Mesendoderm (in vitro differentiated cells): ENCODE measurements at regions not wholly inside any gene's neighbourhood (a gene's known extent, or its start where the extent isn't known, plus 50 kb on each side); places are given as distances from the start of the nearest gene placed in this dataset.

Experiments
- DNase-seq: peaks from one replicate; pipeline ENCODE4 v3.0.0; 2013
- H2AK5ac ChIP-seq: 2 replicates; pipeline ENCODE4 v1.6.1; 2013; ENCODE audit warnings: low read length, inconsistent platforms
- H2BK120ac ChIP-seq: 2 replicates; pipeline ENCODE4 v1.6.1; 2013; ENCODE audit warnings: low read depth, mild to moderate bottlenecking, low read length, moderate library complexity, mixed read lengths
- H2BK15ac ChIP-seq: replicated peaks from 2 replicates; pipeline ENCODE4 v1.6.1; 2013; ENCODE audit warnings: low read depth, mild to moderate bottlenecking, moderate library complexity
- H2BK5ac ChIP-seq: 2 replicates; pipeline ENCODE4 v1.6.1; 2013; ENCODE audit warnings: low read length, inconsistent platforms
- H3K18ac ChIP-seq: 2 replicates; pipeline ENCODE4 v1.6.1; 2013; ENCODE audit warnings: mild to moderate bottlenecking, low read length, mixed read lengths
- H3K23ac ChIP-seq: one replicate; pipeline ENCODE4 v1.6.1; 2013; ENCODE audit warnings: low read length
- H3K27ac ChIP-seq: 2 replicates; pipeline ENCODE4 v1.5.1; 2013; ENCODE audit warnings: low read depth, mild to moderate bottlenecking, inconsistent platforms, low read length, moderate library complexity
- H3K27me3 ChIP-seq: 2 replicates; pipeline ENCODE4 v1.6.1; 2013; ENCODE audit warnings: low read length, control low read depth, mild to moderate bottlenecking, inconsistent platforms; ENCODE audit not compliant: insufficient read depth, poor library complexity
- H3K36me3 ChIP-seq: 2 replicates; pipeline ENCODE4 v1.6.1; 2013; ENCODE audit warnings: low read length, inconsistent platforms; ENCODE audit not compliant: control insufficient read depth, insufficient read depth
- H3K4ac ChIP-seq: one replicate; pipeline ENCODE4 v1.6.1; 2013; ENCODE audit warnings: low read depth, mild to moderate bottlenecking, low read length, moderate library complexity
- H3K4me1 ChIP-seq: 2 replicates; pipeline ENCODE4 v1.6.1; 2013; ENCODE audit warnings: low read depth, low read length, inconsistent platforms; ENCODE audit not compliant: control insufficient read depth
- H3K4me2 ChIP-seq: 2 replicates; pipeline ENCODE4 v1.6.1; 2013; ENCODE audit warnings: low read length
- H3K4me3 ChIP-seq: 2 replicates; pipeline ENCODE4 v1.5.1; 2013; ENCODE audit warnings: mild to moderate bottlenecking, low read length
- H3K56ac ChIP-seq: one replicate; pipeline ENCODE4 v1.6.1; 2013; ENCODE audit warnings: low read length
- H3K79me1 ChIP-seq: 2 replicates; pipeline ENCODE4 v1.6.1; 2013; ENCODE audit warnings: low read length, inconsistent platforms
- H3K79me2 ChIP-seq: 2 replicates; pipeline ENCODE4 v1.6.1; 2013; ENCODE audit warnings: mild to moderate bottlenecking, low read length; ENCODE audit not compliant: control insufficient read depth, insufficient read depth
- H3K9ac ChIP-seq: 2 replicates; pipeline ENCODE4 v1.6.1; 2013; ENCODE audit warnings: low read length, inconsistent platforms
- H4K5ac ChIP-seq: one replicate; pipeline ENCODE4 v1.6.1; 2013; ENCODE audit warnings: low read length
- H4K8ac ChIP-seq: one replicate; pipeline ENCODE4 v1.6.1; 2013; ENCODE audit warnings: low read depth, mild to moderate bottlenecking, control low read depth, low read length, moderate library complexity
- WGBS: extraction: QIAGEN DNeasy Blood & Tissue Kit; methylation state at CpG from one replicate; pipeline ENCODE4 v1.1.7; 2013; ENCODE audit warnings: low lambda C conversion rate, missing lambda C conversion rate; ENCODE audit not compliant: insufficient coverage; ENCODE audit errors: extremely low coverage; 5-methylcytosine and 5-hydroxymethylcytosine counted together

DNA sequence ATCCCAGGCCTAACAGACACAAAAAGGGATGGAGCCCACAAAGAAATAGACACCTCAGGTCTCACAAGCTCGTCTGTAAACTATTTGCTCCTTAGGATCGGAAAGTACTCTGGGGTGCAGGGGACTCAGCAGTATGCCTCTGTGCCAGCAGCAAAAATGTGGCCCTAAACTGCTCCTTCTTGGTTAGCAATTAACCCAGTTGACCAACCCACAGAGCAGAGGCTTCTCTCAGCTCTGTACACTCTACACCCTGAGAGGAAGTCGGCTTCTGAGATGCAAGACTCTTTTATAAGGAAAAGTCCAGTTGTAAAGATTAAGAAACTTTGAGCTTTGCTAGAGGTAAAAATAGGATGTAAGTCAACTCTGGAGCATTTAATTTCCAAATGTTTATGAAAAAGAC is 156.3 kb upstream of the PRSS58 start:
- H3K4me1 ChIP-seq: no peaks in the 10 kb centered on the region
- no peak overlapping the region for H3K56ac ChIP-seq
- H3K23ac ChIP-seq: no peak overlapping the region
- no CpG with 5 or more reads among the region's 3 CpGs for WGBS
- H3K27me3 ChIP-seq: no peaks in the 10 kb centered on the region
- no peak overlapping the region for H3K18ac ChIP-seq
- H3K36me3 ChIP-seq: no peaks in the 10 kb centered on the region
- no peaks in the 10 kb centered on the region for H3K79me2 ChIP-seq
- no peak overlapping the region for H3K9ac ChIP-seq
- no peak overlapping the region for H4K5ac ChIP-seq
- H3K27ac ChIP-seq: no peak overlapping the region
- no peak overlapping the region for H3K4ac ChIP-seq
- H3K4me3 ChIP-seq: no peak overlapping the region
- no peak overlapping the region for H2BK5ac ChIP-seq
- H4K8ac ChIP-seq: no peak overlapping the region
- H2AK5ac ChIP-seq: no peak overlapping the region
- no peaks in the 10 kb centered on the region for H3K79me1 ChIP-seq
- no peak overlapping the region for H2BK120ac ChIP-seq
- H3K4me2 ChIP-seq: no peak overlapping the region
- DNase-seq: no peak
- no peak overlapping the region for H2BK15ac ChIP-seq

DNA sequence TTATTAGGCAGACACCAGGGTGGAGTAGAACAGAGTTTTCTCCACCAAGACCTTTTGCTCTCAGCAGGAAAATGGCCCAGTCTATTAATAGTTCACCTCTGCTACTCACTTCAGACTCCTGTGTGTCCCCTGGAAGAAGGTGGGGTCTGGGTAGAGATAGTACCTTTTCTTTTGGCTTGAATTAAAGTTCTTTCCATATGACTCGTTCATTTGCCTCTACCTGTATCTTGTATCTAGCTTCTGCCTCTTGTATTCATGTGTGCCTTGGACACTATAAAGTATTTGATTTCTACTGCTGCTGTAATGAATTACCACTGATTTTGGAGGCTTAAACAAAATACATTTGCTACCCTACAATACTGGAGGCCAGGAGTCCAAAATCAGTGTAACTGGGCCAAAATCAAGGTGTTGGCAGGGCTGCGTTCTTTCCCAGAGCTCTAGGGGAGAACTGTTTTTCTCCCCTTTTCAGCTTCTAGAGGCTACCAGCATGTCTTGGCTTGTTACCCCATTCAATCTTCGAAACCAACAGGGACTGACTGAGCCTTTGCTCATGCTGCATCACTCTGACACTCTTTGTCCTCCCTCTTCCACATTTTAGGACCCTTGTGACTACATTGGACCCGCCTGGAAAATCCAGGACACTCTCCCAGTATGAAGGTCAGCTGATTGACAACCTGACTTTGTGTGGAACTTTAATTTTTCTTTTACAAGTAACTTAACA is 155.6 kb upstream of the PRSS58 start:
- WGBS: no CpG with 5 or more reads among the region's 4 CpGs
- Histone ChIP-seq H3K9ac (no peak overlapping the region), H2BK5ac (no peak overlapping the region), H3K4ac (no peak overlapping the region), H3K4me2 (no peak overlapping the region), H4K5ac (no peak overlapping the region), H4K8ac (no peak overlapping the region), H3K27ac (no peak overlapping the region), H3K23ac (no peak overlapping the region), H2BK15ac (no peak overlapping the region), H2BK120ac (no peak overlapping the region), H3K4me1 (no peaks in the 10 kb centered on the region), H3K79me2 (no peaks in the 10 kb centered on the region), H3K56ac (peak overlapping the region; percentile 22), H3K36me3 (no peaks in the 10 kb centered on the region), H2AK5ac (no peak overlapping the region), H3K27me3 (no peaks in the 10 kb centered on the region), H3K18ac (no peak overlapping the region), H3K4me3 (no peak overlapping the region), H3K79me1 (no peaks in the 10 kb centered on the region)
- DNase-seq: no peak

GRCh38 chr7:142412551-142413193 is 154.8 kb upstream of the PRSS58 start:
- Histone ChIP-seq H3K27ac (no peak overlapping the region), H3K56ac (no peak overlapping the region), H3K79me2 (no peaks in the 10 kb centered on the region), H3K4me3 (no peak overlapping the region), H2BK15ac (no peak overlapping the region), H4K5ac (no peak overlapping the region), H2BK120ac (no peak overlapping the region), H4K8ac (no peak overlapping the region), H3K79me1 (no peaks in the 10 kb centered on the region), H3K23ac (no peak overlapping the region), H3K36me3 (no peaks in the 10 kb centered on the region), H2BK5ac (no peak overlapping the region), H3K27me3 (no peaks in the 10 kb centered on the region), H3K18ac (no peak overlapping the region), H2AK5ac (no peak overlapping the region), H3K4ac (peak overlapping the region; percentile 44), H3K4me1 (no peaks in the 10 kb centered on the region), H3K9ac (no peak overlapping the region), H3K4me2 (no peak overlapping the region)
- WGBS: no CpG with 5 or more reads among the region's 2 CpGs
- peak; percentile 91 for DNase-seq

DNA sequence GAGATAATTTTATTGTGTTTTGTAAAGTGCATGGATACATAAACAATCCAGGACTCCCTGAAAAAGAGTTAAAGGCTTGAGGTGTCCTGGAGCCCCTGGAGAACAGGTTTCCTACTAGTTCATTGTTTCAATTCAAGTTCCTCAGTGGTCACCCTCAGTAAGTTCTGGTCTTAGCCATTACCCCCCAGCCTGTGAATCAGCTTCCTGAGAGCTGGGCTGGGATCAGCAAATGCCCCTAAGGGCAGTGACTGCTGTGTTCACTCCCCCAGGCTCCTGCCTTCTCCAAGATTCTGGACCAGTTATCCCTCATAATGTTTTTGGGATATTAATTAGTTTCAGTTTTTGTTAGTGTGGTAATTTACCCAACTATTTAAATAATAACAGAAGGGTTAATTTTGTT is 151.6 kb upstream of the PRSS58 start:
- no peak overlapping the region for H3K27ac ChIP-seq
- no peaks in the 10 kb centered on the region for H3K4me1 ChIP-seq
- H3K79me1 ChIP-seq: no peaks in the 10 kb centered on the region
- H3K56ac ChIP-seq: no peak overlapping the region
- H3K27me3 ChIP-seq: no peaks in the 10 kb centered on the region
- no peaks in the 10 kb centered on the region for H3K79me2 ChIP-seq
- no peak overlapping the region for H2BK5ac ChIP-seq
- H4K5ac ChIP-seq: no peak overlapping the region
- no peaks in the 10 kb centered on the region for H3K36me3 ChIP-seq
- H3K23ac ChIP-seq: no peak overlapping the region
- H3K4me2 ChIP-seq: no peak overlapping the region
- no peak overlapping the region for H3K4me3 ChIP-seq
- H4K8ac ChIP-seq: no peak overlapping the region
- H3K18ac ChIP-seq: no peak overlapping the region
- no peak overlapping the region for H2BK15ac ChIP-seq
- H2BK120ac ChIP-seq: no peak overlapping the region
- H3K9ac ChIP-seq: no peak overlapping the region
- H3K4ac ChIP-seq: no peak overlapping the region
- no peak overlapping the region for H2AK5ac ChIP-seq
- DNase-seq: no peak

DNA sequence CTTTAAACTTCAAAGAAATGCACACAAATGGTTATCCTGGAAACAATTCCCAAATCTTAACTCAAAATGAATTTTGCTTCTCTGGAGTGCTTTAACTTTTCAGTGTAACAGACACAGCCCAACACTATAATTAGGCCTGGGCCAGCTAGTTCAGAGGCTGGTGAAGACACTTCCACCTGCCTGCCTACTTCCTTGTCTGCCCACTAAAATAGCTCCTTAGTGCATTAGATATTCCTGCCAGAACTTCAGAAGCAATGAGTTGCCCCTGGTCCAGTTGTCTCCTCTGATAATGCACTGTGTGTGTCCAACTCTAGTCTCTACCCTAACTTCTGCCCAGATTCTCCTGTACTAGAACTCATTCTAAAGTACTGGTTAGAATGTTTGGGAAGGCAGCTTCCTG is 150.9 kb upstream of the PRSS58 start:
- H4K8ac ChIP-seq: no peak overlapping the region
- no peak overlapping the region for H3K4ac ChIP-seq
- H3K23ac ChIP-seq: no peak overlapping the region
- H3K4me2 ChIP-seq: no peak overlapping the region
- no peak overlapping the region for H2BK5ac ChIP-seq
- H3K4me3 ChIP-seq: no peak overlapping the region
- H3K18ac ChIP-seq: no peak overlapping the region
- H3K9ac ChIP-seq: no peak overlapping the region
- H3K79me2 ChIP-seq: no peaks in the 10 kb centered on the region
- no peaks in the 10 kb centered on the region for H3K79me1 ChIP-seq
- no peak overlapping the region for H3K27ac ChIP-seq
- H4K5ac ChIP-seq: no peak overlapping the region
- DNase-seq: no peak
- H2BK120ac ChIP-seq: no peak overlapping the region
- H3K27me3 ChIP-seq: no peaks in the 10 kb centered on the region
- no peak overlapping the region for H3K56ac ChIP-seq
- H2BK15ac ChIP-seq: no peak overlapping the region
- no peak overlapping the region for H2AK5ac ChIP-seq
- no peaks in the 10 kb centered on the region for H3K4me1 ChIP-seq
- H3K36me3 ChIP-seq: no peaks in the 10 kb centered on the region
